ENCODE measurements at regions not wholly inside any gene's neighbourhood (a gene's known extent, or its start where the extent isn't known, plus 50 kb on each side); places are given as distances from the start of the nearest gene placed in this dataset.
A peak's percentile ranks its signal among the peaks of the same experiment; 100 is the strongest.
"Not testable (repeated sequence)": the region's sequence is repeated elsewhere in the genome, so short reads cannot be mapped to it uniquely, and the experiment has no call there.

GRCh38 chr2:201568217-201568820 lies 75.0 kb downstream of the TMEM237 start:
- DNase-seq (ENCODE audit: low read depth in 2 of 2) = no peak

DNA sequence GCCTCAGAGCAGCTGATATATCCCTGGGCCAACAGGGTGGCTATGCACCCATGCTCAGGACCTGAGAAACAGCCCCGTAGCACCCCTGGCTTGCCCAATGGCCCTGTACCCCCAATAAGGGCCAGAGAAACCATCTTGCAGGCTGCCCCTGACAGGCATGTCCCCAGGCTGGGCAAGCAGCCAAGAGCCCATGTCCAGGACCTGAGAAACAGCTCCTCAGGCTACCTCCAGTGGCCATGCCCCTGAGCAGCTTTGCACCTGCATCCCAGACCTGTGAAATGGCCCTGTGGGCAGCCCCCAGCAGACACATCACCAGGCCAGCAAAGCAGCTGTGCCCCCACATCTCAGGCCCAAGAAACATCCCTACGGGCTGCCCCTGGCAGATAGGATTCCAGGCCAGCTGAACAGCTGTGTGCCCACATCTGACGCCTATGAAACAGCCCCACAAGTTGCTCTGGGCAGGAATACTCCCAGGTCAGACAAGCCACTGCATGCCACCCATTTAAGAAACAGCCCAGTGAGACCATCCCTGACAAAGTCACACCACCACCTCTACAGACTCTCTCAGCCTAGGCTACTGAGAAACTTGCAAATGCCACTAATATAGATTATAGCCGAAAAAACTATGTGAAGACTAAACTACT lies 84.1 kb downstream of the TMEM237 start:
- DNase-seq (ENCODE audit: low read depth in 2 of 2) = no peak

DNA sequence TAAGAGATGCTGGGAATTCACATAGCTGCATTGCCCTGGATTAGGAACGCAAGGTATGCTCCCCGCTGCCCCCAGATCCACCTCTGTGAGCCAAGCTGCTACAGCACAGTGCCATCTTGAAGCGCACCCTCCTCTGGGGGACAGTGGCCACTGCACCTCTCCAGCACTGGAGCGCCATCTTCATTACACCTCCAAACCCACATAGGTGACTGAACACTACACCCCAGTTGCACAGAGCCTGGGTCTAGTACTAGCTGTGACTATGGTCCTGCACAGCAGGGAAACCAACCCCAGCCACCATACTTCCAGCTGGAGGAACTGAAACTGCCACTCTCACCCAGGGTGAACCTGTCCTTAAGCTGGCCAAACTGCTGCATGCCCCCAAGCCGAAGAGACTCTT lies 84.6 kb downstream of the TMEM237 start:
- no peak for DNase-seq (ENCODE audit: low read depth in 2 of 2)

DNA sequence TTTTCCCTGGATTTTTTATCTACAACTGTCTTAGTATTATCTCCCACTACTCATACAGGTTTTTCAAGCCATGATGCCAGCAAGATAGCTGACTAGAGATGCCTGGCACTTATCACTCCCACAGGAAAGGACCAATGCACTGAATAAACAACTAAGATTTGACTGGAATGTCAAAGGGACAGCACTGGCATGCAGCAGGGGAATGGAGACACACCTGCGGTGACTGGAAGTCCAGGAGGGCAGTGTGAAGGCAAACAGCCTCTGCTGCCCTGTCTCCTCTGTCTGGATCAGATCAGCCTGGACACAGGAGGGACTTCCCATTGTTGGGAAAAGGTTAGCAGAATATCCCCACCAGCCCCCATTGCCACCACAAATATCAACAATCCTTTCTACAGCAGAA lies 85.1 kb downstream of the TMEM237 start:
- DNase-seq (ENCODE audit: low read depth in 2 of 2) = no peak

GRCh38 chr2:201551901-201552300 lies 91.4 kb downstream of the TMEM237 start:
- no peak for DNase-seq (ENCODE audit: low read depth in 2 of 2)

DNA sequence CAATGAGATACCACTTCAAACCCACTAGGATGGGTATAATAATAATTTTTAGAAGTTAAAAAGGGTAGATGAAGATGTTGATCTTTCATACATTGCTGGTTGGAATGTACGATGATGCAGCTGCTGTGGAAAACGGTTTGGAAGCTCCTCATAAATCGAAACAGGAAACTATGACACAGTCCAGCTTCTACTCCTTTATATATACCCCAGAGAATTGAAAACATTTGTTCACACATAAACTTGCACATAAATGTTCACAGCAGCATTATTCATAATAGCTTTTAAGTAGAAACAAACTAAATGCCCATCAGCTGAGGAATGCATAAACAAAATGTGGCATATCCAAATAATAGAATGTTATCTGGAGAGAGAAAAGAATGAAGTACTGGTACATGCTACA lies 95.0 kb downstream of the STRADB start:
- DNase-seq (ENCODE audit: low read depth in 2 of 2) = peak; percentile 7 to 52

DNA sequence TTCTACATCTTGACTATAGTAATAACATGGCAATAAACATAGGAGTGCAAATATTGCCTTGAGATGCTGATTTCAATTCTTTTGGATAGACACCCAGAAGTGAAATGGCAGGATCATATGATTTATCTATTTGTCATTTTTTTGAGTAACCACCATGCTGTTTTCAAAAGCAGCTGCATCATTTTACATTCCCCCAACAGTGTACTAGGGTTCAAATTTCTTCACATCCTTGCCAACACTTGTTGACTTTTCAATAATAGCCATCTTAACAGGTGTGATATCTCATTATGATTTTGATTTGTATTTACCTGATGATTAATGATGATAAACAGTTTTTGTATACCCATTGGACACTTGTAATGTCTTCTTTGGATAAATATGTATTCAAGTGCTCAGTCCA lies 90.8 kb downstream of the STRADB start:
- DNase-seq (ENCODE audit: low read depth in 2 of 2) = no peak

- DNase-seq (ENCODE audit: low read depth in 2 of 2) = not testable (repeated sequence)
Observed at GRCh38 chr2:201539271-201539670, 87.7 kb downstream of the STRADB start.

DNA sequence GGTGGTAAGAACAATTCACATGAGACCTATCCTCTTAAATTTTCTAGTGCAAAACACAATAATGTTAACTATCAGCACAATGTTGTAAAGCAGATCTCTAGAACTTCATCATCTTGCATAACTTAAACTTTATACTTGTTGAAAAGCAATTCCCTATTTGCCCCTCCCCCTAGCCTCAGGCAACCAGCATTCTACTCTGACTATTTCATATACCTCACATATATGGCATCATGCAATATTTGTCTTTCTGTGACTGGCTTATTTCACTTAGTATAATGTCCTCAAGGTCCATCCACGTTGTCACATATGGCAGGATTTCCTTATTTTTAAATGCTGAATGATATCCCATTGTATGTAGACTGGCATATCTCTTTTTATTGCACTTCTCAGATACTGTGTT lies 86.5 kb downstream of the STRADB start:
- no peak for DNase-seq (ENCODE audit: low read depth in 2 of 2)

DNA sequence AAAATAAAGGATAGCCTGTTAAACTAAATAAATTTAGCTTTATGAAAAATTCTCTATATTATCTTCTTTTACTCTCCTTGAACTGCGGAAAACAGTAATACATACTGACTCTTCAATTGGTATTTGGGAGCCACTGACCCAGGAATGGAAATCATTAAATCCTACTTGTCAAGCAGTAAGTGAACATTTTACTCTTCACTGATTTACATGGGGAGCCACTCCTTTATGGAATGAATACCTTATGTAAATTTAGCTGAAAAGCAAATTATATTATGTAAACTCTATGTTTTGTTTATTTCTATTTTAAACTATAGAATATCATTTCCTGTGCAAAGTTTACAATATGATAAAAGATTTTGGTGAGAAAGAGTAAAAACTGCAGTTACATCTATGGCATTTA lies 85.2 kb downstream of the STRADB start:
- DNase-seq (ENCODE audit: low read depth in 2 of 2) = no peak

GRCh38 chr2:201536046-201536445 lies 84.5 kb downstream of the STRADB start:
- DNase-seq (ENCODE audit: low read depth in 2 of 2) = no peak

DNA sequence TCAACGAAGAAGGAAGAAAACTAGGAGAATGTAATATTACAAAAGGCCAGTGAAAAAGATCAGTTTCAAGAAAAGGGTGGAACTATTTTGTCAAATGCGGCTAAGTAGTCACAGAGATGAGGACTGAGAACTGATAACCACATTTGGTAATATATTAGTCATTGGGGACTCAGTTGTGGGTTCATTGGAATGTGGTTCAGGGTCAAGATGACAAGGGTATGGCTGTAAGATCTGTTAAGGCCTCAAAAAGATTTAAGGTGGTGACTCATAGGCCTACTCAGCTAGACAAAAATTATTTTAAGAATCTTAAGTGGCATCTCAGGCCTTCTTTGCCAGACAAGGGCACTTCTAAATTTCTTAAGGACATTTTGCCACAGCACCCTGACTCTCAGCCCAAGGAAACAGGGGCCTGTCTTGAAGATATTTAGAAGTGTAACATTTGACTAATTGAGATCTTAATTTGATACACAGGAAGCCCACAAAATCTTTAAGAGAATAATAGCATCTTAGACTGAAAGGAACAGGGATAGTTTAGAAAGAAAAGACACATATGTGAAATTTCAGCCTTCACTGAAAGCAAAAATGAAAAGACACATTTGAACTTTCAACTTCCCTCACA lies 81.3 kb downstream of the STRADB start:
- DNase-seq (ENCODE audit: low read depth in 2 of 2) = no peak

All from lung microvascular endothelial cell (primary cell).